Upper lobe of left lung (tissue), 6 donors: ENCODE measurements at regions not wholly inside any gene's neighbourhood (a gene's known extent, or its start where the extent isn't known, plus 50 kb on each side); places are given as distances from the start of the nearest gene placed in this dataset.

ENCODE experiments used
- ATAC-seq, 2 donors: fragments of 200-7000 bp; cut with Tn5 transposase; one replicate each; pipeline ENCODE4 v1.9.1; 2022; ENCODE audit warnings: mild to moderate bottlenecking in 2 of 2, moderate library complexity in 2 of 2; ENCODE audit not compliant: low FRiP score in 2 of 2
- DNase-seq, 2 donors: peaks; one replicate each; pipeline ENCODE4 v3.0.0-alpha.2; 2019 to 2020
- H3K27ac ChIP-seq, 4 donors: fragments of 200-600 bp; sonication (generic); one replicate each; pipeline ENCODE4 v1.5.1; 2016 to 2019
- H3K27me3 ChIP-seq, 4 donors: fragments of 200-600 bp; sonication (generic); one replicate each; pipeline ENCODE4 v1.5.1; 2017 to 2019
- H3K36me3 ChIP-seq, 4 donors: fragments of 200-600 bp; sonication (generic); one replicate each; pipeline ENCODE4 v1.5.1; 2016 to 2019
- H3K4me1 ChIP-seq, 4 donors: fragments of 200-600 bp; sonication (generic); one replicate each; pipeline ENCODE4 v1.5.1; 2018 to 2019
- H3K4me3 ChIP-seq, 4 donors: fragments of 200-600 bp; sonication (generic); one replicate each; pipeline ENCODE4 v1.5.1; 2017 to 2019; ENCODE audit warnings: mild to moderate bottlenecking in 2 of 4, moderate library complexity in 1 of 4
- H3K9me3 ChIP-seq, 4 donors: fragments of 200-600 bp; sonication (generic); one replicate each; pipeline ENCODE4 v1.5.1; 2018 to 2019
- EP300 ChIP-seq, 4 donors: sonication (generic); formaldehyde crosslinking; IDR thresholded peaks; one replicate each; pipeline ENCODE4 v1.5.1; 2017; ENCODE audit warnings: antibody characterized with exemption in 4 of 4, control low read depth in 2 of 4
- POLR2A ChIP-seq, 4 donors: fragments of 450-650 bp; IDR thresholded peaks; one replicate each; pipeline ENCODE4 v1.5.1; 2016 to 2017; ENCODE audit warnings: antibody characterized with exemption in 4 of 4, mild to moderate bottlenecking in 2 of 4
- POLR2AphosphoS5 ChIP-seq, 2 donors: sonication (generic); formaldehyde crosslinking; IDR thresholded peaks; one replicate each; pipeline ENCODE4 v1.5.1; 2017; ENCODE audit warnings: antibody characterized with exemption in 2 of 2
- WGBS, 2 donors: methylation state at CpG; one replicate each; pipeline ENCODE4 v1.1.5; 2017 to 2018; 5-methylcytosine and 5-hydroxymethylcytosine counted together
- TF ChIP-seq, protein P1 (sequence below), 6 experiments: fragments of 450-650 bp in 4 of 6; fragments of 200-600 bp in 2 of 6; sonication (generic) in 2 of 6; IDR thresholded peaks; one replicate each; pipeline ENCODE4 v1.5.1; 2016 to 2019; ENCODE audit warnings: antibody characterized with exemption in 6 of 6
- donor health status: DM: no; HTN: no; CAD: no; lungs with moderate emphysema.
- donor health status: DM: no; HTN: yes; CAD: no; lungs with severe emphysema.

- H3K4me1 ChIP-seq: no peaks in the 10 kb centered on the region
- no peak for TF ChIP-seq POLR2AphosphoS5 (IDR thresholded peaks at IDR 0.05)
- TF ChIP-seq, protein P1, sequence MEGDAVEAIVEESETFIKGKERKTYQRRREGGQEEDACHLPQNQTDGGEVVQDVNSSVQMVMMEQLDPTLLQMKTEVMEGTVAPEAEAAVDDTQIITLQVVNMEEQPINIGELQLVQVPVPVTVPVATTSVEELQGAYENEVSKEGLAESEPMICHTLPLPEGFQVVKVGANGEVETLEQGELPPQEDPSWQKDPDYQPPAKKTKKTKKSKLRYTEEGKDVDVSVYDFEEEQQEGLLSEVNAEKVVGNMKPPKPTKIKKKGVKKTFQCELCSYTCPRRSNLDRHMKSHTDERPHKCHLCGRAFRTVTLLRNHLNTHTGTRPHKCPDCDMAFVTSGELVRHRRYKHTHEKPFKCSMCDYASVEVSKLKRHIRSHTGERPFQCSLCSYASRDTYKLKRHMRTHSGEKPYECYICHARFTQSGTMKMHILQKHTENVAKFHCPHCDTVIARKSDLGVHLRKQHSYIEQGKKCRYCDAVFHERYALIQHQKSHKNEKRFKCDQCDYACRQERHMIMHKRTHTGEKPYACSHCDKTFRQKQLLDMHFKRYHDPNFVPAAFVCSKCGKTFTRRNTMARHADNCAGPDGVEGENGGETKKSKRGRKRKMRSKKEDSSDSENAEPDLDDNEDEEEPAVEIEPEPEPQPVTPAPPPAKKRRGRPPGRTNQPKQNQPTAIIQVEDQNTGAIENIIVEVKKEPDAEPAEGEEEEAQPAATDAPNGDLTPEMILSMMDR (IDR thresholded peaks at IDR 0.05): no peak
- no peak for TF ChIP-seq POLR2A (IDR thresholded peaks at IDR 0.05)
- TF ChIP-seq EP300 (IDR thresholded peaks at IDR 0.05): no peak
- WGBS, 2 donors: 84 to 90% methylated on average over 5 of the region's 5 CpGs
Observed at GRCh38 chr2:62329797-62330196, 133.9 kb downstream of the B3GNT2 start.

DNA sequence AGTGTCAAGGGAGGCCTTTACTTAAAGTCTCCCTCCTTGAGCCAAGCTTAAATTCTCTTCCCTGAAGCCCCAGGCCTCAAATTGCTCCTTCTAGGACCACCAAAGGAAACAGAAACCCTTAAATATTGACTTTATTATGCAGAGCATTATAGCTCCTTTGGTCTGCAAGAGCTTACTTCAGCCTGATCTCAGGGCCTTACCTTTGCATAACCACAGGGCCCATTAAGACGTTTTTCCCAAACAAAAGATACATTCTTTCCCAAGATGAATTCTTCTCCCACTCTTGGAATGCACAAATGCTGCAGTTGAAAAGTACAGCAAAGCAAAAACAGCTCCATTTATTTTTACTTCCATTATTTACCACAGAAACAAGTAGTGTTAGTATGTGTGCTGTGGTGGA is 130.8 kb downstream of the B3GNT2 start:
- Histone ChIP-seq H3K4me1 (no peaks in the 10 kb centered on the region), H3K27me3 (no peaks in the 10 kb centered on the region), H3K27ac (no peak overlapping the region), H3K36me3 (no peaks in the 10 kb centered on the region), H3K9me3 (peaks cover 0 to 7% (median 7%) of the 10 kb centered on the region in 4 donors), H3K4me3 (no peak overlapping the region)
- TF ChIP-seq, protein P1 (IDR thresholded peaks at IDR 0.05): no peak
- 78 to 83% methylated on average over 1 of the region's 1 CpG for WGBS, 2 donors
- ATAC-seq (no peak), DNase-seq (no peak)

More at GRCh38 chr2:62329797-62330196, 133.9 kb downstream of the B3GNT2 start:
- Histone ChIP-seq H3K36me3 (no peaks in the 10 kb centered on the region), H3K9me3 (peaks cover 0 to 7% (median 6%) of the 10 kb centered on the region in 4 donors), H3K27me3 (no peaks in the 10 kb centered on the region), H3K4me3 (no peak overlapping the region), H3K27ac (no peak overlapping the region)
- ATAC-seq: no peak
- DNase-seq: no peak

DNA sequence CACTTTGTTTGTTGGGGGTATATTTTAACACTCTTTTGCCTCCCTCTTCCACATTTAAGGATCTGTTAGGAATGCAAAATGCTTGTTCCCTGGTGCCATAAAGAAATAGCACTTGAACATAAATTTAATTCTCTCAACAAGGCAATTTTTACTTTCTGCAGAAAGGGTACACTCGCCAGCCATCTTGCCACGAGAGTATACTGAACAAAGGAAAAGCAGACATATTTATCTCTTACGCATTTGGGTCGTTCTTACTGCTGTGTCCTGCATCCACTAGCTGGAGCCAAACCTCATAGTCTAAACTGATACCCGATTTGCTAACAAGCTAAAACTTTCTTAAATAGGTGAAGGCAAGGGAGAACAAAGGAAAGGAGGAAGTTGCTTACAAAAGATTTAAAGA is 129.5 kb downstream of the B3GNT2 start:
- WGBS, 2 donors: 95 to 96% methylated on average over 5 of the region's 5 CpGs
- Histone ChIP-seq H3K27ac (no peak overlapping the region), H3K9me3 (peaks cover 0 to 7% (median 7%) of the 10 kb centered on the region in 4 donors), H3K36me3 (no peaks in the 10 kb centered on the region), H3K4me1 (no peaks in the 10 kb centered on the region), H3K27me3 (no peaks in the 10 kb centered on the region), H3K4me3 (no peak overlapping the region)
- TF ChIP-seq POLR2AphosphoS5 (IDR thresholded peaks at IDR 0.05) (no peak), EP300 (IDR thresholded peaks at IDR 0.05) (no peak), POLR2A (IDR thresholded peaks at IDR 0.05) (no peak)
- TF ChIP-seq, protein P1 (IDR thresholded peaks at IDR 0.05): no peak
- DNase-seq (no peak), ATAC-seq (no peak)

DNA sequence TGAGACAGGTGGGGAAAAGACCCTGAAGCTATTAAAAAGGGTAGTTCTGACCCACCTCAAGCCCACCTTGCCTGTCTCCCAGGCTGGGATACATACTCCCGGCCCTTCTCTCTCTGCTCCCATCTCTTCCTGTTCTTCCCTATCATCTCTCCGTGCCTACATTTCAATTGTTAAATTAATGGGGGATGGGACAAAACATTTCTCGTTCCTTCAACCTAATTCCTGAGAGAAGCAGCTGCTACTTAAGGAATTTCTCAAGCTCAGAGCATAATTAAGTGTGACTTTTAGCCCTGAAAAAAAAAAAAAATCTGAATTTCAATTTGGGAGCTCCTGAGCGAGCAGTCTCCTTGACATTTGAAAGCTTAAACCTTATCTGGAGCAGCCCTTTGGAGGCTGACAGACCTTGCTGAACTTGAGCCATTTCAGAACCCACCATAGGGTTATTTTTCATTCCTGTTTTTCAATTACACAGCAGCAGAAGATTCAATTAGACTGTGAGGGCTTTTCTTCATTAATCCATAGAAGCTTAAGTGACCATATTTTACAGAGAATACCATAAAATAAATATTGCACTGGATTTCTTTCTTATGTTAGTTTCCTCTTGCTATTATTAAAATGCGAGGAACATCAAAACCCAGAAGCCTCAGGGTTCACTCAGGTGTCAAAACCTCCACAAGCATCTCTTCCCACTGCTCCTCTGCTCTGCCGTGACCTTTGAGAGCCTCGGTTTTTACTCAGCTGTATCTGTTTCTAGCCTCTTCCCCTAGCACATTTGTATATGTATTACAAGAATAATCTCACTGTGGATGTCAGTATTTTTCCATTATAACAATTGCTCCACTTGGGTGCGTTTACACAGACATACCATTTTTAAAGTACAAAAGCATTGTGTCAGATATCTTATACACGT is 125.7 kb downstream of the B3GNT2 start:
- DNase-seq: no peak
- Histone ChIP-seq H3K4me1 (no peaks in the 10 kb centered on the region), H3K27ac (no peak overlapping the region), H3K4me3 (no peak overlapping the region), H3K36me3 (no peaks in the 10 kb centered on the region), H3K9me3 (peaks cover 0 to 7% (median 7%) of the 10 kb centered on the region in 4 donors), H3K27me3 (no peaks in the 10 kb centered on the region)
- WGBS, 2 donors: 76 to 78% methylated on average over 9 of the region's 9 CpGs
- TF ChIP-seq, protein P1 (IDR thresholded peaks at IDR 0.05): no peak
- TF ChIP-seq POLR2AphosphoS5 (IDR thresholded peaks at IDR 0.05): no peak
- ATAC-seq: no peak
